Liver (tissue), 8 donors: ENCODE measurements at regions not wholly inside any gene's neighbourhood (a gene's known extent, or its start where the extent isn't known, plus 50 kb on each side); places are given as distances from the start of the nearest gene placed in this dataset.

Experiments
- DNase-seq: peaks from one replicate; pipeline ENCODE4 v3.0.0-alpha.2; 2017; ENCODE audit warnings: low spot score
- H3K27ac ChIP-seq, 2 donors: one replicate each; pipeline ENCODE4 v1.7.0; 2013; ENCODE audit warnings: inconsistent platforms in 2 of 2, low read length in 2 of 2, control low read depth in 1 of 2, low read depth in 1 of 2, mild to moderate bottlenecking in 1 of 2
- H3K27me3 ChIP-seq, 4 donors: one replicate each; pipeline versions ENCODE4 v1.6.1 to v1.7.0; 2013; ENCODE audit warnings: low read length in 3 of 4, inconsistent platforms in 1 of 4, mild to moderate bottlenecking in 1 of 4, moderate library complexity in 1 of 4; ENCODE audit not compliant: control insufficient read depth in 4 of 4, insufficient read depth in 4 of 4
- H3K36me3 ChIP-seq, 4 donors: one replicate each; pipeline versions ENCODE4 v1.6.1 to v1.7.0; 2013; ENCODE audit warnings: low read length in 3 of 4, mild to moderate bottlenecking in 3 of 4, low read depth in 1 of 4, moderate library complexity in 1 of 4; ENCODE audit not compliant: control insufficient read depth in 4 of 4, insufficient read depth in 3 of 4
- H3K4me1 ChIP-seq, 4 donors: one replicate each; pipeline versions ENCODE4 v1.6.1 to v1.7.0; 2013; ENCODE audit warnings: low read length in 3 of 4, mild to moderate bottlenecking in 3 of 4, moderate library complexity in 1 of 4; ENCODE audit not compliant: control insufficient read depth in 4 of 4, insufficient read depth in 4 of 4
- H3K4me3 ChIP-seq, 3 donors: one replicate each; pipeline versions ENCODE4 v1.6.1 to v1.7.0; 2013; ENCODE audit warnings: low read length in 3 of 3, control low read depth in 1 of 3, low read depth in 1 of 3, mild to moderate bottlenecking in 1 of 3
- H3K9ac ChIP-seq, 2 donors: one replicate each; pipeline ENCODE4 v1.7.0; 2013; ENCODE audit warnings: low read length in 2 of 2, mild to moderate bottlenecking in 2 of 2, moderate library complexity in 2 of 2, control low read depth in 1 of 2, low read depth in 1 of 2
- H3K9me3 ChIP-seq, 4 donors: one replicate each; pipeline versions ENCODE4 v1.6.1 to v1.7.0; 2013; ENCODE audit warnings: low read length in 3 of 4; ENCODE audit not compliant: control insufficient read depth in 4 of 4
- EGR1 ChIP-seq, 2 donors: IDR thresholded peaks; 2 replicates each; pipeline ENCODE4 v1.6.1; 2016 to 2018; ENCODE audit warnings: antibody characterized with exemption in 2 of 2, low read depth in 2 of 2
- FOXA1 ChIP-seq: IDR thresholded peaks from 2 replicates; pipeline ENCODE4 v1.6.1; 2016; ENCODE audit warnings: antibody characterized with exemption
- FOXA2 ChIP-seq: IDR thresholded peaks from 2 replicates; pipeline ENCODE4 v1.6.1; 2016; ENCODE audit warnings: antibody characterized with exemption
- GABPA ChIP-seq, 2 donors: IDR thresholded peaks in 1 of 2; conservative IDR thresholded peaks in 1 of 2; 2 replicates each; pipeline ENCODE4 v1.6.1; 2016; ENCODE audit warnings: antibody characterized with exemption in 2 of 2, mild to moderate bottlenecking in 1 of 2, moderate library complexity in 1 of 2
- HNF4A ChIP-seq, 2 donors: conservative IDR thresholded peaks; 2 replicates each; pipeline ENCODE4 v1.6.1; 2016; ENCODE audit warnings: antibody characterized with exemption in 2 of 2, mild to moderate bottlenecking in 2 of 2
- HNF4G ChIP-seq: IDR thresholded peaks from 2 replicates; pipeline ENCODE4 v1.6.1; 2016; ENCODE audit warnings: antibody characterized with exemption
- JUND ChIP-seq, 2 donors: IDR thresholded peaks; 2 replicates each; pipeline ENCODE4 v1.6.1; 2016; ENCODE audit warnings: antibody characterized with exemption in 2 of 2
- NR2F2 ChIP-seq: IDR thresholded peaks from 2 replicates; pipeline ENCODE4 v1.6.1; 2016; ENCODE audit warnings: antibody characterized with exemption
- RAD21 ChIP-seq, 2 donors: IDR thresholded peaks; 2 replicates each; pipeline ENCODE4 v1.6.1; 2016; ENCODE audit warnings: antibody characterized with exemption in 2 of 2, mild to moderate bottlenecking in 2 of 2
- RXRA ChIP-seq, 2 donors: IDR thresholded peaks; 2 replicates each; pipeline ENCODE4 v1.6.1; 2017 to 2018; ENCODE audit warnings: antibody characterized with exemption in 2 of 2, mild to moderate bottlenecking in 1 of 2
- SP1 ChIP-seq: IDR thresholded peaks from 2 replicates; pipeline ENCODE4 v1.6.1; 2018; ENCODE audit warnings: antibody characterized with exemption, mild to moderate bottlenecking
- TAF1 ChIP-seq: conservative IDR thresholded peaks from 2 replicates; pipeline ENCODE4 v1.6.1; 2016; ENCODE audit warnings: antibody characterized with exemption, mild to moderate bottlenecking
- YY1 ChIP-seq: IDR thresholded peaks from 2 replicates; pipeline ENCODE4 v1.6.1; 2016; ENCODE audit warnings: antibody characterized with exemption, mild to moderate bottlenecking
- WGBS: extraction: QIAGEN DNeasy Blood & Tissue Kit; methylation state at CpG from one replicate; pipeline ENCODE4 v1.1.7; 2013; 5-methylcytosine and 5-hydroxymethylcytosine counted together
- TF ChIP-seq, protein P1 (sequence below): IDR thresholded peaks from 2 replicates; pipeline ENCODE4 v1.6.1; 2016; ENCODE audit warnings: antibody characterized with exemption, mild to moderate bottlenecking
- TF ChIP-seq, protein P2 (sequence below): IDR thresholded peaks from 2 replicates; pipeline ENCODE4 v1.6.1; 2016; ENCODE audit warnings: antibody characterized with exemption
- TF ChIP-seq, protein P3 (sequence below): IDR thresholded peaks from 2 replicates; pipeline ENCODE4 v1.6.1; 2016; ENCODE audit warnings: antibody characterized with exemption
- TF ChIP-seq, protein P4 (sequence below): IDR thresholded peaks from 2 replicates; pipeline ENCODE4 v1.6.1; 2016; ENCODE audit warnings: antibody characterized with exemption
- TF ChIP-seq, protein P5 (sequence below): fragments of 150-350 bp; IDR thresholded peaks from 2 replicates; pipeline ENCODE4 v1.5.1; 2017; ENCODE audit warnings: improper control_type of control experiment, low read depth, low read length; ENCODE audit not compliant: missing input control
- donor health status: healthy.
- donor health status: healthy.
- donor health status: healthy.
- donor health status: healthy.
- donor health status: healthy.

DNA sequence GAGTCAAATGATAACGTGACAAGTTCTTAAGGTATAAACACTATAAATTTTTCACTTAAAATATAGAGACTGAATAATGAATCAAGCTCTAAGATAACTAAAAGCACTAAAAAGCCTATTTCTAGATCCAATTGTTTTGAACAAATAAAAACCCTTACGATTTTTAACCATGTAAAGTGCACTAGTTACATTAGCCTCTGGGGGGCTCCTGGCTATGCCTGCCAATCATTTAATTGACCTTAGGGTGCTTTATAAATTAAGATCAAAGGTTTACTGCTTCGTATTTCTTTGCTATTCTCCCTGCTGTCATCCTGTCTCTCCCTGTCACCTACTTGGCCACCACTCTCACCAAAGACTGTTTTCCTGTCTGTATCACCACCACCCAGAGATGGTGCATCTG lies 133.4 kb downstream of the ESM1 start (continued):
- TF ChIP-seq, protein P1, sequence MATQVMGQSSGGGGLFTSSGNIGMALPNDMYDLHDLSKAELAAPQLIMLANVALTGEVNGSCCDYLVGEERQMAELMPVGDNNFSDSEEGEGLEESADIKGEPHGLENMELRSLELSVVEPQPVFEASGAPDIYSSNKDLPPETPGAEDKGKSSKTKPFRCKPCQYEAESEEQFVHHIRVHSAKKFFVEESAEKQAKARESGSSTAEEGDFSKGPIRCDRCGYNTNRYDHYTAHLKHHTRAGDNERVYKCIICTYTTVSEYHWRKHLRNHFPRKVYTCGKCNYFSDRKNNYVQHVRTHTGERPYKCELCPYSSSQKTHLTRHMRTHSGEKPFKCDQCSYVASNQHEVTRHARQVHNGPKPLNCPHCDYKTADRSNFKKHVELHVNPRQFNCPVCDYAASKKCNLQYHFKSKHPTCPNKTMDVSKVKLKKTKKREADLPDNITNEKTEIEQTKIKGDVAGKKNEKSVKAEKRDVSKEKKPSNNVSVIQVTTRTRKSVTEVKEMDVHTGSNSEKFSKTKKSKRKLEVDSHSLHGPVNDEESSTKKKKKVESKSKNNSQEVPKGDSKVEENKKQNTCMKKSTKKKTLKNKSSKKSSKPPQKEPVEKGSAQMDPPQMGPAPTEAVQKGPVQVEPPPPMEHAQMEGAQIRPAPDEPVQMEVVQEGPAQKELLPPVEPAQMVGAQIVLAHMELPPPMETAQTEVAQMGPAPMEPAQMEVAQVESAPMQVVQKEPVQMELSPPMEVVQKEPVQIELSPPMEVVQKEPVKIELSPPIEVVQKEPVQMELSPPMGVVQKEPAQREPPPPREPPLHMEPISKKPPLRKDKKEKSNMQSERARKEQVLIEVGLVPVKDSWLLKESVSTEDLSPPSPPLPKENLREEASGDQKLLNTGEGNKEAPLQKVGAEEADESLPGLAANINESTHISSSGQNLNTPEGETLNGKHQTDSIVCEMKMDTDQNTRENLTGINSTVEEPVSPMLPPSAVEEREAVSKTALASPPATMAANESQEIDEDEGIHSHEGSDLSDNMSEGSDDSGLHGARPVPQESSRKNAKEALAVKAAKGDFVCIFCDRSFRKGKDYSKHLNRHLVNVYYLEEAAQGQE: no peak
- TF ChIP-seq NR2F2: no peak
- TF ChIP-seq, protein P2, sequence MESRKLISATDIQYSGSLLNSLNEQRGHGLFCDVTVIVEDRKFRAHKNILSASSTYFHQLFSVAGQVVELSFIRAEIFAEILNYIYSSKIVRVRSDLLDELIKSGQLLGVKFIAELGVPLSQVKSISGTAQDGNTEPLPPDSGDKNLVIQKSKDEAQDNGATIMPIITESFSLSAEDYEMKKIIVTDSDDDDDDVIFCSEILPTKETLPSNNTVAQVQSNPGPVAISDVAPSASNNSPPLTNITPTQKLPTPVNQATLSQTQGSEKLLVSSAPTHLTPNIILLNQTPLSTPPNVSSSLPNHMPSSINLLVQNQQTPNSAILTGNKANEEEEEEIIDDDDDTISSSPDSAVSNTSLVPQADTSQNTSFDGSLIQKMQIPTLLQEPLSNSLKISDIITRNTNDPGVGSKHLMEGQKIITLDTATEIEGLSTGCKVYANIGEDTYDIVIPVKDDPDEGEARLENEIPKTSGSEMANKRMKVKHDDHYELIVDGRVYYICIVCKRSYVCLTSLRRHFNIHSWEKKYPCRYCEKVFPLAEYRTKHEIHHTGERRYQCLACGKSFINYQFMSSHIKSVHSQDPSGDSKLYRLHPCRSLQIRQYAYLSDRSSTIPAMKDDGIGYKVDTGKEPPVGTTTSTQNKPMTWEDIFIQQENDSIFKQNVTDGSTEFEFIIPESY: no peak

GRCh38 chr5:54851449-54851848 lies 133.9 kb downstream of the ESM1 start:
- Histone ChIP-seq H3K9ac (no peak overlapping the region), H3K4me3 (no peak overlapping the region), H3K27me3 (no peaks in the 10 kb centered on the region), H3K9me3 (no peaks in the 10 kb centered on the region), H3K36me3 (no peaks in the 10 kb centered on the region), H3K4me1 (no peaks in the 10 kb centered on the region), H3K27ac (no peak overlapping the region)
- no peak for DNase-seq
- WGBS: 71% methylated on average over 4 of the region's 4 CpGs
- TF ChIP-seq NR2F2 (no peak), TAF1 (no peak), EGR1 (IDR thresholded peaks at IDR 0.05; ENCODE audit: low read depth in 2 of 2) (no peak), RAD21 (IDR thresholded peaks at IDR 0.05) (no peak), RXRA (IDR thresholded peaks at IDR 0.05) (no peak), SP1 (no peak), GABPA (IDR thresholded peaks at IDR 0.05 in 1 of 2, conservative IDR thresholded peaks at IDR 0.05 in 1 of 2) (no peak), HNF4G (no peak), FOXA1 (no peak), YY1 (no peak), JUND (IDR thresholded peaks at IDR 0.05) (no peak), FOXA2 (no peak), HNF4A (conservative IDR thresholded peaks at IDR 0.05) (no peak)
- TF ChIP-seq, protein P3, sequence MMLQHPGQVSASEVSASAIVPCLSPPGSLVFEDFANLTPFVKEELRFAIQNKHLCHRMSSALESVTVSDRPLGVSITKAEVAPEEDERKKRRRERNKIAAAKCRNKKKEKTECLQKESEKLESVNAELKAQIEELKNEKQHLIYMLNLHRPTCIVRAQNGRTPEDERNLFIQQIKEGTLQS: no peak
- TF ChIP-seq, protein P1: no peak
- TF ChIP-seq, protein P4, sequence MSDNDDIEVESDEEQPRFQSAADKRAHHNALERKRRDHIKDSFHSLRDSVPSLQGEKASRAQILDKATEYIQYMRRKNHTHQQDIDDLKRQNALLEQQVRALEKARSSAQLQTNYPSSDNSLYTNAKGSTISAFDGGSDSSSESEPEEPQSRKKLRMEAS: no peak
- TF ChIP-seq, protein P2: no peak
- TF ChIP-seq, protein P5, sequence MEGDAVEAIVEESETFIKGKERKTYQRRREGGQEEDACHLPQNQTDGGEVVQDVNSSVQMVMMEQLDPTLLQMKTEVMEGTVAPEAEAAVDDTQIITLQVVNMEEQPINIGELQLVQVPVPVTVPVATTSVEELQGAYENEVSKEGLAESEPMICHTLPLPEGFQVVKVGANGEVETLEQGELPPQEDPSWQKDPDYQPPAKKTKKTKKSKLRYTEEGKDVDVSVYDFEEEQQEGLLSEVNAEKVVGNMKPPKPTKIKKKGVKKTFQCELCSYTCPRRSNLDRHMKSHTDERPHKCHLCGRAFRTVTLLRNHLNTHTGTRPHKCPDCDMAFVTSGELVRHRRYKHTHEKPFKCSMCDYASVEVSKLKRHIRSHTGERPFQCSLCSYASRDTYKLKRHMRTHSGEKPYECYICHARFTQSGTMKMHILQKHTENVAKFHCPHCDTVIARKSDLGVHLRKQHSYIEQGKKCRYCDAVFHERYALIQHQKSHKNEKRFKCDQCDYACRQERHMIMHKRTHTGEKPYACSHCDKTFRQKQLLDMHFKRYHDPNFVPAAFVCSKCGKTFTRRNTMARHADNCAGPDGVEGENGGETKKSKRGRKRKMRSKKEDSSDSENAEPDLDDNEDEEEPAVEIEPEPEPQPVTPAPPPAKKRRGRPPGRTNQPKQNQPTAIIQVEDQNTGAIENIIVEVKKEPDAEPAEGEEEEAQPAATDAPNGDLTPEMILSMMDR: no peak
